Amygdala (tissue), 56 donors: ENCODE measurements at regions not wholly inside any gene's neighbourhood (a gene's known extent, or its start where the extent isn't known, plus 50 kb on each side); places are given as distances from the start of the nearest gene placed in this dataset.

Experiments
- DNase-seq, 56 donors: peaks; one replicate each; lab custom pipeline; 2025; lab: John Stamatoyannopoulos, UW

GRCh38 chr2:12795851-12796250 is 79.1 kb downstream of the TRIB2 start:
- DNase-seq = no peak

DNA sequence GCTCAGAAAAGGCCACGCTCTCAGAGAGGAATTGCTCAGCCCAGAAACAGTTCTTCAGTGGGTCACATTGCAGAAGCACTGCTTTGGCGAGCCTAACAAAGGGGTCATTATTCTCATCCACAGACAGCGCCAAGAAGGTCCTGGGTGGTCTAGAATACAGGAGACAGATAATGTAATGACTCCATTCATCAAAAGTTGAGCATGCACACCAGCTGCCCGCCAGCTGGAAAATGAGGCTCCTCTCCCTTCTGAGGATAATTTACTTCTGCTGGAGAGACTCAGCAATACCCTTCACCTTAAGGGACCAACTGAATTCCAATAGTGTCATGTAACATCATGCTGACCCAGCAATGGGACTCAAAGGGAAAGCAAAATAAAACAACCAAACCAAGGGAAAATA is 79.9 kb downstream of the TRIB2 start:
- DNase-seq = peak in 13 of 56 donors; percentile 4 to 55 (median 13)

- no peak for DNase-seq
Measured at GRCh38 chr2:12797815-12798214, 81.1 kb downstream of the TRIB2 start.

DNA sequence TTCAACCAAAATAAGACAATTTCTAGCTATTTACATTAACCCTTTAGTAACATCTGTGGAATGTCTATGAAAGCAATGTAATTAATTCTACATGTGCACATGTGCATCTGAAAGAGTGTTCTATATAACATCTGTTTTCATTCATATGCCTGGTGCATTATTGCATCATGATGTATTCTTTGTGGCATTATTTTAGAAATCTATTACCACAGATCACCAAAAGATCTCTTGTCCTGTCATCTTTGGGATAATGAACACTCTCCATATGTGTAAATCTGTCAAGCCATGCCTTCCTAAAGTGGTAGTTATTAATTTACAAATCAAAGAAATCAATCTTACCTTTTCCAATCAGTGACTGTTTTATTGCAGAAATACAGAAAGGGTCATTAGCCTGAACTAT is 86.9 kb downstream of the TRIB2 start:
- no peak for DNase-seq

DNA sequence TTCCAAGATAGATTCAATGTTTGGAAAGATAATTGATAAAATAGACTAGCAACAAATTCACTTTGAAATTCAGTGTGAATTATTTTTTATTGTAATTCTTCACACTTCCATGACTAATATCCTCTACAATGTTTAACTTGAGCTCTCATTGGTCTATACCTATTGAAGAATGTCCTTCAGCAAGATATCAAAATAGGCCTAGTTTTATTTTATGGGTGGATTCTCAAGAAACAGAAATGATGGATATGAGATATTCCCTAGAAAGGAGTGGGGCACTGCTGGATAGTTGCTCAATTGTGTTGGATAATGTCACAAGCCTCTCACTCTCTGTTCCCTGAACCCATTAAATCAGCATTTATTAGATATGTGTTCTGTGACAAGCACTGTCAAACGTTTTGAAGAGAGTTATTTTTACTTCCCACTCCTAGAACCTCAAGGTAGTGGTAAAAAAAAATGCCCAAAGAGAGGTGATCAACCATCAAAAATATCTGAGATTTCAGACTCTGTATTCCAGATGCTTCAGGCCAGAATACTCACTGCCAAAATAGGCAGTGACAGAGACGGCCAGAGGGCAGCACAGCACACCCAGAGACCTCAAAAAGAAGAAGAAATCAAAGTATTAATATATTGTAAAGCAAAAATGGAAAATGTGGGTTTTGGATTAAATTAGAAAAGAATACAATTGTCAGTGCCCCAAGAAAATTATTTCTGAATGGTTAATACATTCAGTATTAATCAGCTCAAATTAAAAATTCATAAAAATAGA is 87.5 kb downstream of the TRIB2 start:
- DNase-seq = no peak

DNA sequence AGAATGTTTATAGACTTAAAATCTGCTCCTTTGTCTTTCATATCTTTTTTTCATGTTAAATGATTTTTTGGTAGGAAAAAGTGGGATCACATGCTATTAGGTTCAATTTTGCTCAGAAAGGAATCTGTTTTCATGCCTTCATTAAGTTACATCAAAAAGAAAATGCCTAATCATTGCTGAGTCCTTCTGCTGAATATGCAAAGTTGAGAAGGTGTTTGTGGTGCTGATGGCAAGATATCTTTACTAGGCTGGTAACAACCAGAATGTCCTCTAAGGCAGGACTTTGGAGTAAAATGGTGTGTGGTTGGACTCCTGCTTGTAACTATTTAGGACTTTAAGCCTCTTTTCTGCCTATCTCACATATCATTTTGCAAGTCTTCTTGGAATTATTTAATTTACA is 88.3 kb downstream of the TRIB2 start:
- no peak for DNase-seq

GRCh38 chr2:12806549-12807242 is 90.0 kb downstream of the TRIB2 start:
- no peak for DNase-seq

DNA sequence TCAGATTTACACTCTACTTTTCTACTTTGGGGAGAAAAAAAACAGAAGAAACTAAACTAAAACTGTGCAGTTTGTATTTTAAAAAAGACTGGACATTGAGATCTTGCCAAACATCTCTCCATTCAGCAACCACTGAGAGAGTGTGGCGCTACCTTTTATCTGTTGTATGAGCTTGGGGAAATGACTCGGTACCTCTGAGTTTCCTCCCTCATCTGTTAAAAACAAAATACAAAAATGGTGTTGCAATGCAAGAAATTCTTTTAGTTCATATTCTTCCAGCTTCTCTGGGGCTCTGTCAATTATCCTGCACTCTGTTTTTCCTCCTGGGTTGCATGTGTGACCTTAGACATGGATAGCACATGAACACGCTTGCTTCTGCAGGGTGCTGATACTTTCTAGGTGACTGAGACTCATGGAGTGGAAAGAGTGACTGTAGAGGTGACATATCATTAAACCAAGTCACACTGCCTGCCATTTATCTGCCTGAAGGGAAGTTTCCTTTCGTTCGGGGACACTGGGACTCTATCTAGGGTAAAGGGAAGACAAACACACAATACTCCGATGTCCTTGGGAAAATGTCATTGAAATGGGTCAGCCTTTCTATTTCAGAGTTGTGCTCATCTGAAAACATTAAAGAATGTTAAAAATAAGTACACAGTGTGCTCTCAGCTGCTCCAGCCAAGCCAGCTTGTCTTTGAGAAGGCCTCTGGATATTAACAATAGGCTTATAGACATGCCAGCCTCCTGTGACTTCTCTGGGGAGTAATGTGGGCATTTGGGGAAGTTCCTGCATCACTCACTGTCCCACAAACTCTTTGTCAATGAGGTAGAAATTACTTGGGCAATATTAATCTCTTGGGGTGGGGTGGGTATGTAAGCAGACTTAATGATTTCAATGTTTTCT is 91.4 kb downstream of the TRIB2 start:
- no peak for DNase-seq

DNA sequence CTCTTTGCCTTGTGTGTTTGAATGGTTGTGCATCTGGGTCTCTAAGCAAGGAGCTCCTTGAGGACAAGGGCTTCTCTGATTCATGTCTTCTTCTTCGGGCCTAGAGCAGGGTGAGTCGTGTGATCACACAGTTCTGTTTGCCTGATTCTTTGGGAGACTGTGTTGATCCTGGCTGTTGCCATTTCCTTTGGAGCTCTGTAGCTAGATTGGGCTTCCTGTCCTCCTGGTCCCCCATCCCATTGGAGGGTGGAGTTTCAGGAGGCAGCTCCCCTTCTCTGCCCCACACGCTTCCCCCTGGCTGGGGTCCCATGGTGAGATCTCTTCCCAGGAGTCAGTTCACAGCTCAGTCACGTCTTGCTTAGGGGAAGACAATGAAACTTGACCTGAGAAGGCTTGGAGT is 92.8 kb downstream of the TRIB2 start:
- DNase-seq = no peak

DNA sequence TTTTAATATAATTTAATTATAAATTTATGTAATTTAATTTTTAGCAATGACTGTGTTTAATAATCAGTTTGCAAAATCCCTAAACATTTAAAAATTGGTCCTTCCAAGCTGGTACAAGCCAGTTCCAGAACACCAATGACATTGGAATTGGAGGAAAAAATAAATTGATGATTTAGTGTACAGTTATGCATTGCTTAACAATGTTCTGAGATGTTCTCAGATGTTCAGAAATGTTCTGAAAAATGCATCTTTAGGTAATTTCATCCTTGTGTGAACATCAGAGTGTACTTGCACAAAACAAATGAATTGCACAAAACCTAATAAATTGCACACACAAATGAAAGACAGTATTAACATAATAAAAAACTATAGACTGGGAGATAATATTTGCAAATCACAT is 95.2 kb downstream of the TRIB2 start:
- DNase-seq = no peak

GRCh38 chr2:12813166-12813565 is 96.4 kb downstream of the TRIB2 start:
- DNase-seq = no peak

GRCh38 chr2:12816379-12817306 is 99.9 kb downstream of the TRIB2 start:
- DNase-seq = no peak

- no peak for DNase-seq
Measured at GRCh38 chr2:12817870-12818269, 101.1 kb downstream of the TRIB2 start.

DNA sequence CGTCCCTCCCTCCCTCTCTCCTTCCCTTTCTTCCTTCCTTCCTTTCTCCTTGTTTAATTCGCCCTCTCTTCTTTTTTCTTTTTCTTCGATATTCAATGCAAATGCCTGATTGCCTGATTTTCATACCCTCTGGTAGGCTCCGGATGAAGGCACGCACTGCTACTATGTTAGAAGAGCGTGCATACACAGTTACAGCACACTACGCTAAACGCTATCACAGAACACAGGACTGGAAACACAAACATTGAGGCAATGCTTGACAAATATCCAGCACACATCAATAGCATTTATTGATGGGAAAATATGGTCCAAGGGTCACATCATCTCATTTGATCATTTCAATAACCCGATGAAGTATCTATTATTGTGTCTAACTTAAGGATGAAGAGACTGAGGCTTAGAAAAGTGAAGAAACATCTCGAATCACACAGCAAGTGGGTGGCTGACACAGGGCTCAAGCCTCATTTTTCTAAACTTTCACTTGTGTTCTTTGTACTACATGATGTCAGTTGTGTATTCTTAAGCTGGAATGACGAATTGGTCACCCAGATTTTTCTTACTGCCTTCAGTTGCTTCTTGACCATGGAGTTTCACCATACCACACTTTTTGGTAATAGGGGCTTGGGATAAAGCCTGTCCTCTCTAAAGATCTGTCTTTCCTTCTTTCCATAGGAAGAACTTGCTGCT is 101.8 kb downstream of the TRIB2 start:
- no peak for DNase-seq

DNA sequence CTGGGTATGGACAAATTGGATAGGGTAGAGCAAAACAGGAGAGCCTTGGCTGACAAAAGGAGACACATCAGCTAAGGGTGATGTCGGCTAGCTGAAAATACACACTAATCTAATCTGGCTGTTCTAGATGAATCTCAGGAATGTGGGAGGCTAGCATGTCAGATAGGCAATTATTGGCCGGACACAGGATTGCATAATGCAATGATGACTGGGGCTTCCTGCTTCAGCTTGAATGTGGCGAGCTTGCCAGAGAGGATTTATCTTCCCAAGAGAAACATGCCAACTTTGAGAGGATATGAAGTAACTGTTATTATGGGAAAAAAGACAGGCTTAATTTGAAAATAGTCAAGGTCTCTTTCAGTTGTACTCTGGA is 102.4 kb downstream of the TRIB2 start:
- DNase-seq = no peak

- no peak for DNase-seq
Measured at GRCh38 chr2:12819721-12820120, 103.0 kb downstream of the TRIB2 start.

DNA sequence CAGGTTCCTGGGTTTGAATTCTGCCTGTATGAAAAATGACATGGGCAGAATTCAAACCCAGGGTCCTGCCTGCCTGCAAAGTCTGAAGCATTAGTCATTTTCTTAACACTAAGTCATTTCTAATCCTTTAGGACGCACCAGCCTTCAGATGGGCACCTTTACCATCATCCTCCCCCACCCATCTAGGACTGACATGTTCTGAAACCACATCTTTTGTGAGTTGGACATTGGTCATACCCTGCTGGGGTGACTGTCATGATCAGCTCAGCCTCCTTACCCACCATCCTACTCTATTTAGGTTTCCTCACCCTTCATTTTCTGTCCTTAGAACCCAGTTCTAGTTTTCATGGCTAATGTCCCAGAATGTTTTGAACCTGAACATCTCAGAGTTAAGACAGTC is 104.9 kb downstream of the TRIB2 start:
- DNase-seq = no peak

GRCh38 chr2:12824351-12824777 is 107.6 kb downstream of the TRIB2 start:
- DNase-seq = no peak

DNA sequence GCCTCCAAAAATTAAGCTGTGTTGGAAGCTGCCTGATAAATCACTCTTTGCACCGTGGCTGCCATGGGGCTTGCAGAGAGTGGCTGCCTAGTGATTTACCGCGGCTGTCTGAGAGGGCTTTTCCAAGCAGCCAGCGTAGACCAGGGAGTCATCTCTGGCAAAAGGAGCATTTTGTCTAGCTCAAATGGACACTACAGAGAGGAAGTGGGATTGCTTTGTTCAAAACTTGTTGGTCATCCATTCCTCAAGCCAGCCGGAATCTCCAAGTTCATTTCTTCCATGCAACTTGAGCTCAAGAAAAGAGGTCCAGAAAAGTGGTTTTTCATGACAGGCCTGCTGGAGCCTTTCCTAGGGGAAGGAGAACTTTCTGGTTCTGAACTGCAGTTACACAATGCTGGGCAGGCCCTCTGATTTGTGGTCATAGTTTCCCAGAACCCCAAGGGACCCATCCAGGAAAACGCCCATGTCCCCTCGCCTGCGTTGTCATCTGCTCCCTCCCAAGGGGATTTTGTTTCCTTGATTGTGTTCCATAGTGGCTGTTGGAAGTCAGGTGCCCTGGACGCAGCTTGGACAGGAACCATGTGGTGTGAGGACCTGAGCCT is 108.1 kb downstream of the TRIB2 start:
- no peak for DNase-seq
